ENCODE measurements at regions not wholly inside any gene's neighbourhood (a gene's known extent, or its start where the extent isn't known, plus 50 kb on each side); places are given as distances from the start of the nearest gene placed in this dataset.
"Not testable (repeated sequence)": the region's sequence is repeated elsewhere in the genome, so short reads cannot be mapped to it uniquely, and the experiment has no call there.

DNA sequence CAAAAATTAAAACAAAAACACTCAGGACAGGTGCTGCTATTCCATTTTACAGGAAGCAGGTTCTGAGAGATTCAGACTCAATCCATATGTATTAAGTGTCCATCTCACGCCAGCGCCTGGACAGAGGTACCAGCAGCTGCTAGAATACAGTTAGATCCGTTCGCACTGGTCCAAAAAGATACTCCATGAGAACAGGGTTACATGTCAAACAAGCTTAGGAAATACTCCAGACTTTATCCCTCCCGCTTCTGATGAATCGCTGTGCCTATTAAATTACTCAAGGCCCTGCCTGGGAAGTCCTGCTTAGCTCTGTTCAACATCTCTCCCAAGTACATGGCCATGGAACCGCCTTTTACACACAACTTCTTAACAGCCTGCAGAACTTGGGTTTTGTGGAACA lies 50.2 kb upstream of the SLC35C1 start:
- DNase-seq, result no peak
- no peaks in the 10 kb centered on the region for H3K9me3 Mint-ChIP-seq

DNA sequence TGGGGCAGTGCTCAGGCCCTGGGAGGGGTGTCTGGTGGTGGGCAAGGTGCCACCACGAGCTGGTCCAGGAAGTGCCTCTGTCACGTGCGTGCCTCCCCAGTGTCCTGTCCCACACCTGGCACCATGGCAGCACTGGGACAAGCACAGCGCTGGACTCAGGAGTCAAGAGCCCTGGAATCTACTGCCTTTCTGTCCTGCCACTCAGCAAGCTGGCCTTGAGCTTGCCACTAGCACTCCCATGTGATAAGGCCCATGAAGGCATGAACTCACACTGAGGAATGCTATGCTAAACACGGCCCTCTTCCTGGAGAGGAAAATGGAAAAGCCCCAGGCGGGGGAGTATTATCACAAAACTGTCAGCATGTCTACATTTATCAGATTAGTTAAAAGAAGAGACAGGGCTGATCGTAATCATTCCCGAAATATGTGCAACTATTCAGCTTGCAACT lies 50.7 kb upstream of the SLC35C1 start:
- Mint-ChIP-seq H3K4me1 (ENCODE audit: low read depth in 2 of 2) (no peaks in the 10 kb centered on the region), H3K36me3 (ENCODE audit: insufficient read depth) (no peaks in the 10 kb centered on the region), H3K4me3 (no peak overlapping the region), H3K27ac (no peak overlapping the region), H3K9me3 (no peaks in the 10 kb centered on the region), H3K27me3 (peaks cover 61 to 85% of the 10 kb centered on the region in 2 donors)
- ATAC-seq (replicated peaks) (no peak), DNase-seq (no peak)

More for the DNA sequence above, 50.2 kb upstream of the SLC35C1 start:
- Mint-ChIP-seq H3K27ac (no peak overlapping the region), H3K4me3 (no peak overlapping the region), H3K36me3 (ENCODE audit: insufficient read depth) (no peaks in the 10 kb centered on the region), H3K4me1 (ENCODE audit: low read depth in 2 of 2) (no peaks in the 10 kb centered on the region), H3K27me3 (peaks cover 61 to 83% of the 10 kb centered on the region in 2 donors)
- no peak for ATAC-seq (replicated peaks)

DNA sequence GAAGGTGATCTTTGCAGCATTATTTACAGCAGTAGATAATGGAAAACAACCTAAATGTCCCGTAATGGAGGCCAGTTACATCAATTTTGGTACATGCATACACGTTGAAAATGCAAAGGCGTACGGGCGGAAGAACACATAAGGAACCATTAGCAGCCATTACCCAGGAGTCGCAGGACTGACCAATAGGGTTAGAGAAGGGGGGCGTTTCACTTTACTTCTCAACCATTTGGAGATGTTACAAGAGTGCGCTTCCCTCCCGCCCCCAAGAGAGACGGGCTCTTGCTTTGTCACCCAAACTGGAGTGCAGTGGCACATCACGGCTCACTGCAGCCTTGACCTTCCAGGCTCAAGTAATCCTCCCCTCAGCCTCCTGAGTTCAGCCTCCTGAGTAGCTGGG lies 52.8 kb upstream of the SLC35C1 start:
- Mint-ChIP-seq H3K4me1 (ENCODE audit: low read depth in 2 of 2) (no peaks in the 10 kb centered on the region), H3K27me3 (peaks cover 53 to 69% of the 10 kb centered on the region in 2 donors), H3K36me3 (ENCODE audit: insufficient read depth) (no peaks in the 10 kb centered on the region), H3K27ac (no peak overlapping the region), H3K4me3 (no peak overlapping the region), H3K9me3 (no peaks in the 10 kb centered on the region)
- no peak for ATAC-seq (replicated peaks)
- DNase-seq, result no peak

DNA sequence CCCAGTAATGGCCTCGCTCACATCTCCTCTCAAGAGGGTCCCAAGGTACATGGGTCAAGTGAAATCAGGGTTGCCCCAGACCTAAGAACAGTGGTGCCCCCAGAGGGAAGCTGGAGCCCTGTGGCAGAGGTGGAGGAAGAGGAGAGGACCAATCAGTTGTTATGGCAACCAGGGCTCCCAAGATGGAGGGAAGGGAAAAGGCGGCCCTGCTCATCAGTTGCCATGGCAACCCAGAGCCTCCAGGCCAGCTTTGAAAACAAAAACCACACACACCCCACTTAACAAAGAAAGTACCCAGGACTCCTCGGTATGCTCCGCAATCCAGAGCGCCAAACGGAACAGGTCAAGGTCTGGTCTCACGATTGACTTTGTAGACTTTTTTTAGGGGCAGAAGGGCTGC lies 53.5 kb upstream of the SLC35C1 start:
- ATAC-seq (replicated peaks) (no peak), DNase-seq (no peak)
- Mint-ChIP-seq H3K27me3 (peaks cover 46 to 62% of the 10 kb centered on the region in 2 donors), H3K9me3 (no peaks in the 10 kb centered on the region), H3K36me3 (ENCODE audit: insufficient read depth) (no peaks in the 10 kb centered on the region), H3K4me1 (ENCODE audit: low read depth in 2 of 2) (no peaks in the 10 kb centered on the region), H3K4me3 (no peak overlapping the region), H3K27ac (no peak overlapping the region)

DNA sequence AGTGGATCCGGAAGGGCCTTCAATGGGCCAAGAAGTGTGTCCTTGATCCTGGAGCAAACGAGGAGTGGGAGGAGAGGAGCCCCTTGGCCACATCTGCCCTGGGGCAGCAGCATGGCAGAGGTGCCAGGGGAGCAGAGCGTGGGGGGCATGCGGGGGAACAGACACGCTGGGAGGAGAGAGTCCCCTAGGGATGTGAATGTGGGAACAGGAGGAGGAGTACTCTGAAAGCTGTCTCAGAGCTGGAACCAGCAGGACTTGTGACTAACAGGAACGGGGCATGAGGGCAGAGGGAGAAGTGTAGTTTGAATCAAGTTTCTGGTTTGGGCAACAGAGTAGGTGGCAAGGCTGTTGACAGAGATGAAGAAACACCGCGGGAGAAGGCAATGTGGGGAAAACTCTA lies 54.5 kb upstream of the SLC35C1 start:
- ATAC-seq (replicated peaks) (no peak), DNase-seq (no peak)
- H3K9me3 Mint-ChIP-seq, result no peaks in the 10 kb centered on the region
- H3K4me3 Mint-ChIP-seq, result no peak overlapping the region
- H3K36me3 Mint-ChIP-seq (ENCODE audit: insufficient read depth), result no peaks in the 10 kb centered on the region
- no peak overlapping the region for H3K27ac Mint-ChIP-seq
- H3K4me1 Mint-ChIP-seq (ENCODE audit: low read depth in 2 of 2), result no peaks in the 10 kb centered on the region
- peaks cover 36 to 52% of the 10 kb centered on the region in 2 donors for H3K27me3 Mint-ChIP-seq

DNA sequence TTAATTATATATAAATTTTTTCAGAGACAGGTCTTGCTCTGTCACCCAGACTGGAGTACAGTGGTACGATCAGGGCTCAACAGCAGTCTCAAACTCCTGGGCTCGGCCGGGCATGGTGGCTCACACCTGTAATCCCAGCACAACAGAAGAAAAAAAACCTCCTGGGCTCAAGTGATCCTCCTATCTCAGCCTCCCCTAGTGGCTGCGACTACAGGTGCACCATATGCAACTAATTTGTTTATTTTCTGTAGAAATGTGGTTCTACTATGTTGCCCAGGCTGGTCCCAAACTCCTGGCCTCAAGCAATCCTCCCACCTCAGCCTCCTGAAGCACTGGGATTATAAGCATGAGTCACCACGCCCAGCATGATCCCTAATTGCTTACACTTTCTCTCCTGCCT lies 56.1 kb upstream of the SLC35C1 start:
- no peaks in the 10 kb centered on the region for H3K9me3 Mint-ChIP-seq
- H3K4me1 Mint-ChIP-seq (ENCODE audit: low read depth in 2 of 2), result no peaks in the 10 kb centered on the region
- no peak overlapping the region for H3K27ac Mint-ChIP-seq
- ATAC-seq (replicated peaks) (no peak), DNase-seq (no peak)
- H3K36me3 Mint-ChIP-seq (ENCODE audit: insufficient read depth), result no peaks in the 10 kb centered on the region
- no peak overlapping the region for H3K4me3 Mint-ChIP-seq
- peaks cover 34 to 49% of the 10 kb centered on the region in 2 donors for H3K27me3 Mint-ChIP-seq

DNA sequence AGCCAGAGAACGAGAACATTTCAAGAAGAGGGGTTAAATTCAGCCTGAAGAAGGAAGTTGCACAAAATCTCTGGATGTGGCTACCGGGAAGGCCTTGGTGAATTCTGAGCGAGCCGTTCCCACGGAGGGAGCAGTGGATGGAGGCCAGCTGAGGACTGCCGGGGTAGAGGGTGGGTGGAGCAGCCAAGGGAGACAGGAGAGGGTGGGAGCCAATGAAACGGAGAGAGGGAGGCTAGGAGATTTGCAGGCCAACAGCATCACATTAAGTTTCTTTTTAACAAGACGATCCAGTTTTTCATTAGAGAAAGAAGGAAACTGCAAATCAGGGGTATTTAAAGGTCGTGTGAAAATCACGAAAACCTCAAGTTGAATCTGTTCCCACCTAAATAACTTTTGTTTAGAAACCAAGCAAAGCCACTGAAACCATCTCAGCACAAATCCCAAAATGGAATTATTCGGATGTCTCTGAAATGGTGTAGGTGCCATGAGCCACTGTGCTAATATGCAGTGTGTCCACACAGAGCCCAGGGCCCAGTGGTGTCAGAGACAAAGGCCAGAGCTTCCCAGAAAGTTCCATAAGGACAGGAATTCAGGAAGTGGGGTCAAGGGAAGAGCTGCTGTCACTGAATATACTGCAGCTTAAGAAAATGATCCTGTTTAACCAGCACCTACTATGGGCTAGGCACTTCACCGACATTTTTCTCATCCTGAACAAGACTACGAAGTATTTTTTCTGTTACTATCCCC lies 59.7 kb upstream of the SLC35C1 start:
- H3K4me1 Mint-ChIP-seq (ENCODE audit: low read depth in 2 of 2), result no peaks in the 10 kb centered on the region
- H3K36me3 Mint-ChIP-seq (ENCODE audit: insufficient read depth), result no peaks in the 10 kb centered on the region
- peaks cover 23 to 46% of the 10 kb centered on the region in 2 donors for H3K27me3 Mint-ChIP-seq
- no peaks in the 10 kb centered on the region for H3K9me3 Mint-ChIP-seq
- no peak overlapping the region for H3K27ac Mint-ChIP-seq
- DNase-seq, result no peak
- ATAC-seq (replicated peaks), result no peak
- H3K4me3 Mint-ChIP-seq, result no peak overlapping the region

DNA sequence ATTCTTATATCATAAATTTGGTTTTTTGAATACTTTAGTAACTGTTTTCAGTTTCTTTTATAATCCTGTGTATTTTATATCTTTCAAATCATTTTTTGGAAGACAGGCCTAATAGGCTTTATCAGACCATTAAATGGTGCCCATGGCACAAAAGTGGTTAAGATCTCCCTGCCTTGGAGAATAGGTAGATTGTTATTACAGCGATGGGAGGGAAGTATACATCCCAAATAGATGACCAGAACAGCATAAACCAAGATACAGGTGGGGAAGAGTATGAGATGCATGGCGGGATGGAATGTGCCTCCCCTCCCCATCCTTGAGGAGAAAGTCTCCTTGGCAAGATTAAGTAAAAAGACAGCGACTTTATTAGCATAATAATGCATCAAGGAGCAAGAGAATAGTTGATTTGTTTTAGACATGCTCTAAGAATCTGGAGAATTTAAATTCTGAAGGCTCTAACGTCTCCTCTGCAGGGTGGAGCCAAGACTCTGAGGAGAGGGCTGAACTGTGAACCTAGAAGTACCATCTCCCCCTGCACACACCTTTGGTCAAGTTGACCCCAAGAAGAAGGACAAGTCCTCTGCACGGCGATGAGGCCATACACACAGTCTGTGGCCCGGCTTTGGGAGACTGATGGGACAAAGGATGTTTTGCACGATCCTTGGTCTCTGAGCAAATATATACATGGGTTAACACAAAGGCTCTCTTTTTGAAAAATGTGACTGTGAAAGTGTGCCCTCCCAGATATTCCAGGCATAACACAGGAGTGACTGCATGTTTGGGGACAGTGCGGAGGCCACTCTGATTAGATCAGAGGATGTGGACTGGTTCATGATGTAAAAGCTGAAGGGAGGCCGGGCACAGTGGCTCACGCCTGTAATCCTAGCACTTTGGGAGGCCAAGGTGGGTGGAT lies 61.1 kb upstream of the SLC35C1 start:
- Mint-ChIP-seq H3K9me3 (no peaks in the 10 kb centered on the region), H3K27me3 (peaks cover 19 to 40% of the 10 kb centered on the region in 2 donors), H3K36me3 (ENCODE audit: insufficient read depth) (no peaks in the 10 kb centered on the region), H3K4me3 (no peak overlapping the region), H3K27ac (no peak overlapping the region), H3K4me1 (ENCODE audit: low read depth in 2 of 2) (no peaks in the 10 kb centered on the region)
- DNase-seq (no peak), ATAC-seq (replicated peaks) (no peak)

DNA sequence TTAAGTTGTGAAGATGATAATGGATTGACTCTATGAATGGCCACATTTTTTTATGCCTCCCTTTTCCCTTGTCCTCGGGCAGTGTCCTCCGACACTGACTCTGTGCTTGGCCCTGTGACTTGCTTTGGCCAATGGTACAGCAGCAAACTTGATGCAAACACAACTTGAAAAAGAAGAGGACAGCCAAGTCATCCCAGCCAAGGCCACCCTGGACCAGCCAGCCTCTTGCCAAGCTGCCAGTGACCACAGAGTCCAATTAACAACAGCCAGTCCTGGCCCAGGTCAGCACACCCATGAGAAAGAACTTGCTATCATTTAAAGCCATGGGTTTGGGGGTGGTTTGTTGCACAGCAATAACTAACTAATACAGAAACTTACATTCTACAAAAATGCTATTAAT lies 63.4 kb upstream of the SLC35C1 start:
- Mint-ChIP-seq H3K36me3 (ENCODE audit: insufficient read depth) (no peaks in the 10 kb centered on the region), H3K27me3 (peaks cover 19 to 40% of the 10 kb centered on the region in 2 donors), H3K27ac (no peak overlapping the region), H3K4me3 (no peak overlapping the region), H3K9me3 (no peaks in the 10 kb centered on the region), H3K4me1 (ENCODE audit: low read depth in 2 of 2) (no peaks in the 10 kb centered on the region)
- ATAC-seq (replicated peaks), result no peak
- DNase-seq, result no peak

DNA sequence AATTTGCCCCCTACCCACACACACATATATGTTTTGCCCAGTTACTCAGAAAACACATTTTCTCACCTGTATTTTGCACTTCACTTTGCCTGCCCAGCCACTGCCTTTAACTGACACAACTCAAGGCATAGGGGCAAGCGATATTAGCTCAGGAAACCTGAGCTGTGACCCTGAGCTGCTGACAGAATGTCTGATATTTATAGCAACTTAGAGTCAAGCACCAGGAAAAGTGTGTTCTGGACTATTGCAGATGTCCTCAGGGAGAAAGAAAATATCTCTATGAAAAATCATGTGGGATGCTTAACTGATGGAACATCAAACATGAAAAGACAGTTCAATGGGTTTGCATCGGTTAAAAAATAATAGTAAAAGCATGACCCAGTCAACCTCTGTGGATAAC lies 63.9 kb upstream of the SLC35C1 start:
- Mint-ChIP-seq H3K9me3 (no peaks in the 10 kb centered on the region), H3K27ac (no peak overlapping the region), H3K27me3 (peaks cover 23 to 40% of the 10 kb centered on the region in 2 donors), H3K36me3 (ENCODE audit: insufficient read depth) (no peaks in the 10 kb centered on the region), H3K4me1 (ENCODE audit: low read depth in 2 of 2) (no peaks in the 10 kb centered on the region), H3K4me3 (no peak overlapping the region)
- DNase-seq (no peak), ATAC-seq (replicated peaks) (no peak)

DNA sequence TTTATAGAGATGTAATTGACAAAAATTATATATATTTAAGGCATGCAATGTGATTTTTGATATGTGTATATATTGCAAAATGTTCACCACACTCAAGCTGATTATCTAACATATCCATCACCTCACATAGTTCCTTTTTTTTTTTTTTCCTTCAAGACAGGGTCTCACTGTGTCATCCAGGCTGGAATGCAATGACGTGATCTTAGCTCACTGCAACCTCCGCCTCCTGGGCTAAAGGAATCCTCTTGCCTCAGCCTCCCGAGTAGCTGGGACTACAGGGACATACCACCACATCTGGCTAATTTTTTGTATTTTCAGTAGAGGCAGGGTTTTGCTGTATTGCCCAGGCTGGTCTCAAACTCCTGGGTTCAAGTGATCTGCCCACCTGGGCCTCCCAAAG lies 65.1 kb upstream of the SLC35C1 start:
- Mint-ChIP-seq H3K9me3 (no peaks in the 10 kb centered on the region), H3K27me3 (peaks cover 26 to 37% of the 10 kb centered on the region in 2 donors), H3K27ac (no peak overlapping the region), H3K4me3 (no peak overlapping the region), H3K4me1 (ENCODE audit: low read depth in 2 of 2) (no peaks in the 10 kb centered on the region), H3K36me3 (ENCODE audit: insufficient read depth) (no peaks in the 10 kb centered on the region)
- DNase-seq (no peak), ATAC-seq (replicated peaks) (no peak)

DNA sequence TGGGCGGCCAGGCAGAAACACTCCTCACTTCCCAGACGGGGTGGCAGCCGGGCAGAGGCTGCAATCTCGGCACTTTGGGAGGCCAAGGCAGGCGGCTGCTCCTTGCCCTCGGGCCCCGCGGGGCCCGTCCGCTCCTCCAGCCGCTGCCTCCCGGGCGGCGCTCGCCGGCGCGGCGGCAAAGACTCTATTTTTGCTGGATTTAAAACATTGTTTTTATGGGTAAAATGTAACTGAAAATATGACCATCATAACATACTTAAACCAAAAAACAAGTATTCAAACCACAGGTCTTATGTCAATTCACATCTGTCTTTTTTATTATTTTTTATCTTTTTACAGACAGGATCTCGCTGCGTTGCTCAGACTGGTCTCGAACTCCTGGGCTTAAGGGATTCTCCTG lies 65.9 kb upstream of the SLC35C1 start:
- H3K27me3 Mint-ChIP-seq, result peaks cover 31 to 35% of the 10 kb centered on the region in 2 donors
- not testable (repeated sequence) for H3K27ac Mint-ChIP-seq; H3K36me3 Mint-ChIP-seq (ENCODE audit: insufficient read depth); ATAC-seq (replicated peaks); H3K9me3 Mint-ChIP-seq; H3K4me1 Mint-ChIP-seq (ENCODE audit: low read depth in 2 of 2); H3K4me3 Mint-ChIP-seq; DNase-seq

DNA sequence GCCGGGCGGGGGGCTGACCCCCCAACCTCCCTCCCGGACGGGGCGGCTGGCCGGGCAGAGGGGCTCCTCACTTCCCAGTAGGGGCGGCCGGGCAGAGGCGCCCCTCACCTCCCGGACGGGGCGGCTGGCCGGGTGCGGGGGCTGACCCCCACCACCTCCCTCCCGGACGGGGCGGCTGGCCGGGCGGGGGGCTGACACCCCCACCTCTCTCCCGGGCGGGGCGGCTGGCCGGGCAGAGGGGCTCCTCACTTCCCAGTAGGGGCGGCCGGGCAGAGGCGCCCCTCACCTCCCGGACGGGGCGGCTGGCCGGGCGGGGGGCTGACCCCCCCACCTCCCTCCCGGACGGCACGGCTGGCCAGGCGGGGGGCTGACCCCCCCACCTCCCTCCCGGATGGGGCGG lies 66.8 kb upstream of the SLC35C1 start:
- peaks cover 31 to 35% of the 10 kb centered on the region in 2 donors for H3K27me3 Mint-ChIP-seq
- not testable (repeated sequence) for DNase-seq; H3K36me3 Mint-ChIP-seq (ENCODE audit: insufficient read depth); H3K4me3 Mint-ChIP-seq; ATAC-seq (replicated peaks); H3K9me3 Mint-ChIP-seq; H3K27ac Mint-ChIP-seq; H3K4me1 Mint-ChIP-seq (ENCODE audit: low read depth in 2 of 2)

DNA sequence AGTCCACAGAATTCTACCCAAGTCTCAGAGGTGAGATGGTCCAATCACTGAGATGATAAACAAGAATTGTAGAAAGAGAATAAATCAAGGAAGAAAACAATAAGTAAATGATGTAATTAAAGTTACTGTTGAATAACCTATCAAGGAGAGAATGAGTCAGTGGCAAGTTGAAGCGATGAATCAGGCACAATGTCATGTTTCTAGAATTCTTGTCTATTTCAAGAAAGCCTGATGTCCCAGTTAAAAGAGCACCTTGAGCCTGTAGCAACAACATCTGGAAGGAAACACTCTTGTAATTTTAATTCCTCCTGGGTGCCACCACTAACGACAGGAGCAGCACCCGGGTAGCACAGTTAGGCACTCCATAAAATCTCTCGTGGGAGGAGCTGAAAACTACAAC lies 67.9 kb upstream of the SLC35C1 start:
- H3K27me3 Mint-ChIP-seq, result peaks cover 25 to 33% of the 10 kb centered on the region in 2 donors
- no peaks in the 10 kb centered on the region for H3K4me1 Mint-ChIP-seq (ENCODE audit: low read depth in 2 of 2)
- H3K36me3 Mint-ChIP-seq (ENCODE audit: insufficient read depth), result no peaks in the 10 kb centered on the region
- H3K27ac Mint-ChIP-seq, result no peak overlapping the region
- H3K4me3 Mint-ChIP-seq, result no peak overlapping the region
- H3K9me3 Mint-ChIP-seq, result no peaks in the 10 kb centered on the region
- DNase-seq, result no peak
- no peak for ATAC-seq (replicated peaks)
